Type B pancreatic cell (in vitro differentiated cells): ENCODE measurements at regions not wholly inside any gene's neighbourhood (a gene's known extent, or its start where the extent isn't known, plus 50 kb on each side); places are given as distances from the start of the nearest gene placed in this dataset.

ENCODE experiments used
- DNase-seq: peaks from one replicate; pipeline ENCODE4 v3.0.0; 2021; ENCODE audit warnings: mixed read lengths; ENCODE audit not compliant: unreplicated experiment; ENCODE audit errors: extremely low spot score
- H3K27ac Mint-ChIP-seq: 2 replicates; pipeline ENCODE4 v1.8.0; 2021; ENCODE audit warnings: mild to moderate bottlenecking, mixed read lengths
- H3K27me3 Mint-ChIP-seq: 2 replicates; pipeline ENCODE4 v1.8.0; 2021; ENCODE audit warnings: mixed read lengths
- H3K36me3 Mint-ChIP-seq: 2 replicates; pipeline ENCODE4 v1.8.0; 2021; ENCODE audit warnings: mixed read lengths
- H3K4me1 Mint-ChIP-seq: one replicate; pipeline ENCODE4 v1.8.0; 2021; ENCODE audit warnings: mixed read lengths; ENCODE audit not compliant: unreplicated experiment
- H3K4me3 Mint-ChIP-seq: 2 replicates; pipeline ENCODE4 v1.8.0; 2021; ENCODE audit warnings: mild to moderate bottlenecking, mixed read lengths
- H3K9me3 Mint-ChIP-seq: 2 replicates; pipeline ENCODE4 v1.8.0; 2021; ENCODE audit warnings: mixed read lengths
- TF ChIP-seq, protein P1 (sequence below): fragments of 200-600 bp; sonication (generic); conservative IDR thresholded peaks from 2 replicates; pipeline ENCODE4 v1.5.0; 2021; ENCODE audit warnings: antibody characterized with exemption, mild to moderate bottlenecking

DNA sequence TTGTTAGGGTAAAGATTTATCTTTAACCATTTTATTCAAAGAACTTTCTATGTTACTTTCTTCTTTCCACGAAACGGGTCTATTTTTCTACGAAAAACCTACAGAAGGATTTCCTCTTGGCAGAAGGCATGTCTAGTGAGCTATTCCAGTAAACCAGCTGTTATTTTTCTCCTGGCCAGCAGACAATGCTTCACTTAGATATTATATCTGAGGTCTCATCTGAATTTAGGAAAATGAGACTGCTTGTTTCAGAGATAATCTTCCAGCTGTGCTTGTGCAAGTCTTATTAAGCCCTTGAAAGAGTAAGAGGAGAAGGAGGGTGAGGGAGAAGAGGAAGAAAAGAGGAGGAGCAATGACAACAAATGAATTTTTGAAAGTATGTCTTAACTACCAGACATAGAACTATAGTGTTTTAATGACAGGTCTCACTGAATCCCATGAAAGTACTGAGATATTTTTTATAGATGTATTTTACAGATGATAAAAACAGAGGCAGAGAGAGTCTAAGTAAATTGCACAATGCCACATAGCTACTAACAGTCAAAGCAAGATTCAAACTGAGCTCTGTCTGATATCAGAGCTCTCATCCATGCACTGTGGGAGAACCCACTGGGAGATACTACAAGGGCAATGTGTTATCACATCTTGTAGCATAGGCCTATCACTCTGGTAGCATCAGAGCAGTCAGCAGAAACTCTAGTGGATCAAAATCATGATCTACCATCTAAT, 54.6 kb upstream of the SAMSN1 start:
- H3K4me3 Mint-ChIP-seq = no peak overlapping the region

GRCh38 chr21:14598065-14598464, 52.0 kb upstream of the SAMSN1 start:
- Mint-ChIP-seq H3K36me3 (peaks cover 4% of the 10 kb centered on the region), H3K27ac (no peak overlapping the region), H3K4me1 (peaks cover under 1% of the 10 kb centered on the region), H3K4me3 (no peak overlapping the region), H3K9me3 (no peaks in the 10 kb centered on the region), H3K27me3 (no peaks in the 10 kb centered on the region)
- TF ChIP-seq, protein P1, sequence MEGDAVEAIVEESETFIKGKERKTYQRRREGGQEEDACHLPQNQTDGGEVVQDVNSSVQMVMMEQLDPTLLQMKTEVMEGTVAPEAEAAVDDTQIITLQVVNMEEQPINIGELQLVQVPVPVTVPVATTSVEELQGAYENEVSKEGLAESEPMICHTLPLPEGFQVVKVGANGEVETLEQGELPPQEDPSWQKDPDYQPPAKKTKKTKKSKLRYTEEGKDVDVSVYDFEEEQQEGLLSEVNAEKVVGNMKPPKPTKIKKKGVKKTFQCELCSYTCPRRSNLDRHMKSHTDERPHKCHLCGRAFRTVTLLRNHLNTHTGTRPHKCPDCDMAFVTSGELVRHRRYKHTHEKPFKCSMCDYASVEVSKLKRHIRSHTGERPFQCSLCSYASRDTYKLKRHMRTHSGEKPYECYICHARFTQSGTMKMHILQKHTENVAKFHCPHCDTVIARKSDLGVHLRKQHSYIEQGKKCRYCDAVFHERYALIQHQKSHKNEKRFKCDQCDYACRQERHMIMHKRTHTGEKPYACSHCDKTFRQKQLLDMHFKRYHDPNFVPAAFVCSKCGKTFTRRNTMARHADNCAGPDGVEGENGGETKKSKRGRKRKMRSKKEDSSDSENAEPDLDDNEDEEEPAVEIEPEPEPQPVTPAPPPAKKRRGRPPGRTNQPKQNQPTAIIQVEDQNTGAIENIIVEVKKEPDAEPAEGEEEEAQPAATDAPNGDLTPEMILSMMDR = no peak
- no peak for DNase-seq

More for the DNA sequence above, 54.6 kb upstream of the SAMSN1 start:
- Mint-ChIP-seq H3K4me1 (peaks cover 5% of the 10 kb centered on the region), H3K27me3 (no peaks in the 10 kb centered on the region), H3K36me3 (no peaks in the 10 kb centered on the region), H3K27ac (no peak overlapping the region), H3K9me3 (no peaks in the 10 kb centered on the region)
- TF ChIP-seq, protein P1 = no peak
- no peak for DNase-seq
